DLD1 (cell line): ENCODE measurements at regions not wholly inside any gene's neighbourhood (a gene's known extent, or its start where the extent isn't known, plus 50 kb on each side); places are given as distances from the start of the nearest gene placed in this dataset.

Source experiments
- in situ Hi-C: cut with HindIII; loops from 2 replicates; pipeline ENCODE4 v1.10.0; 2017; ENCODE audit warnings: low sequenced_read_pairs

GRCh38 chr2:21427606-21428005 lies 303.8 kb downstream of the TDRD15 start:
- in situ Hi-C loops, result no loop called here

GRCh38 chr2:21428754-21429153 lies 305.0 kb downstream of the TDRD15 start:
- in situ Hi-C loops, result no loop called here

DNA sequence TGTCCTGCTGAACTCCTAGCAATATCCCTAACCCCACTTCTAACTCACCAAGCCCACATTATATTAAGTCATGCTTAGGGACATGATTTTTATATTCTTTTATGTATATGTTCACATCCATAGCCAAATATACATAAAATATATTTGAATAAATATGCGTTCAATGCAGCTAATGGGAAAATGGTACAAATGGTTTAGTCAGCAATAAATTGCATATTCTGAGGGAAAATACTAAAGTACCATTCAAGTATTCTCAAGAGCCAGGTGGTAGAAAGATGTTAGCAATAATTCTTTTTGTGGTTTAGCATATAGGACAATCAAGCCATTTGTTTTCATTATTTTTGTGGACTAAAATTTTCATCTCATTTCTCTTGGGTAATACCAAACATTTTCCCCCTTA lies 306.0 kb downstream of the TDRD15 start:
- in situ Hi-C loops, result no loop called here

- in situ Hi-C loops, result no loop called here
Measured at GRCh38 chr2:21431078-21431477, 307.3 kb downstream of the TDRD15 start.

DNA sequence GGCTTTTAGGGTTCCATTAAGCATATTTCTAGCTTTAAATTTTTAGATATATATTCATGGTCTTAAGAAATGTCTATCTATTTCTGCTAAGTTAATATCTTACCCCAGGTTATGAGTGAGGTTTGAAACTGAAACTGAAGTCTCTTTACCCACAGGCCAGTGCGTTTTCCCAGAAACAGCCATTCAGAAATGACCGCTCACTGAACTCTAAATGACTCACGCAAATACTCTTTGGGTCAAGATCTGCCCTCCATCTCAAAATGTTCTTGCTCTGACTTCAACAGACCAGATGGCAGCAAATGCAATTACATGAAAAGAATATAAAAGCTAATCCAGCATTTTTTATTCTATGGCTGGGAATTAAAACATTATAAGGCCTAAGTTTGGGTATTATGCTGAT lies 315.2 kb downstream of the TDRD15 start:
- in situ Hi-C loops, result no loop called here

- in situ Hi-C loops, result no loop called here
Measured at GRCh38 chr2:21441442-21441841, 317.7 kb downstream of the TDRD15 start.

DNA sequence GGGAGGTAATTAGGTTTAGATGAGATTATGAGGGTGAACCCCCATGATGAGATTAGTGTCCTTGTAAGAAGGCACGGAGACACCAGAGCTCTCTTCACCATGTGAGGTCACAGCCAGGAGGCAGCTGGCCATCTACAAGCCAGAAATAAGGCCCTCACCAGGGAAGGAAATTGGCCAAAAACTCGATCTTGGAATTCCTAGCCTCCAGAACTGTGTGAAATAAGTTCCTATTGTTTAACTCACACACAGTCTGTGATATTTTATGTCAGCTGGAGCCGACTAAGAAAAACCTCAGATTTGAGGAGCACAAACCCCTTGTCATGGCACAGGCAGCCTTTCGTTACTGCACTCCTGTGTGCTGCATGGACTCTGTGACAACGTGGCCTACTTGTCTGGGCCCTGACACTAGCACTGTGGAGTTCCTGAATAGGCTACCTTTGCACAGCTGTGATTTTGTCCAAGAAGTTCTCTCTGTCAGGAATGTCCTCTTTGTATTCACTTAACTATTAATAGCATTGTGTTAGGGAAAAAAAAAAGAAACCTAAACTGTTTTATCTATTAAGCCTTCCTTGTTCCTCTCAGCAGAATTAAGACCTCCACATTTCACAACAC lies 319.8 kb downstream of the TDRD15 start:
- in situ Hi-C loops, result no loop called here

DNA sequence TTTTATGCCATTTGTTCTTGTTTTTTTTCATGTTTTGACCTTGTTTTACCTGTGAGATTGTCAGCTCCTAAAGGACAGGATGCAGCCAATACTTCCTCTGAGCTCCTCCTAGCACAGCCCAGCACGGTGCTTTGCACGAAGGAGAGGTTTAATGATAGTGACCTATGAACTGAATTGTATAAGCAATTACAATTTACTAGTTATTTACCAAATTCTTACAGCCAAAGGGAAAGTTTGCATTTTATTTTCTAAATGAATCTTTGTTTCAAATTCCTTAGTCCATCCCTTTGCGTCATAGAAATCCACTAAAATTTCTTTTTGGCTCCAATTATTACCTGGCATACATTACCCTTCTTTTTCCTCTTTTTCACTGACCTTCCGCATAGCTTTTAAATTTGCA lies 326.1 kb downstream of the TDRD15 start:
- in situ Hi-C loops, result no loop called here

DNA sequence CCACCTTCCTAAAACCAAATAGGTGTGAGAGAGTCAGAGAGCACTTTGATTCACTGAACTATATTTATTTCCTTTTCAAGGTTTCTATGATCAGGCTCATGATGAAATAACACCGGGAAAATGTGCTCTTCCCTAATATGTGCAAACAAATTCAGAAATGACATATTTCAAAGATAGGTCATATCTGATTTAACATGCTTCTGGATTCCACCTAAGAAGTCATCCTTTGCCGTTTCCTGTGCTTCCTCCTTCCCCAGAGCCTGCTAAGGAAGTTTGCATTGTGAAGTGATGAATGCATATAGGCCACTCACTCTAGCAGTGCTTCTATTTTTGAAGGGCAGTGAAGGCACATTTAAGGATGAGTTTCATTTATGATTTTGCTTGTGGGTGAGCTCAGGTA lies 327.6 kb downstream of the TDRD15 start:
- in situ Hi-C loops, result no loop called here

GRCh38 chr2:21452263-21452662 lies 328.5 kb downstream of the TDRD15 start:
- in situ Hi-C loops, result no loop called here

GRCh38 chr2:21452678-21453077 lies 328.9 kb downstream of the TDRD15 start:
- in situ Hi-C loops, result no loop called here

- in situ Hi-C loops, result no loop called here
Measured at GRCh38 chr2:21453723-21454450, 330.1 kb downstream of the TDRD15 start.

GRCh38 chr2:21454839-21455238 lies 331.1 kb downstream of the TDRD15 start:
- in situ Hi-C loops, result no loop called here

DNA sequence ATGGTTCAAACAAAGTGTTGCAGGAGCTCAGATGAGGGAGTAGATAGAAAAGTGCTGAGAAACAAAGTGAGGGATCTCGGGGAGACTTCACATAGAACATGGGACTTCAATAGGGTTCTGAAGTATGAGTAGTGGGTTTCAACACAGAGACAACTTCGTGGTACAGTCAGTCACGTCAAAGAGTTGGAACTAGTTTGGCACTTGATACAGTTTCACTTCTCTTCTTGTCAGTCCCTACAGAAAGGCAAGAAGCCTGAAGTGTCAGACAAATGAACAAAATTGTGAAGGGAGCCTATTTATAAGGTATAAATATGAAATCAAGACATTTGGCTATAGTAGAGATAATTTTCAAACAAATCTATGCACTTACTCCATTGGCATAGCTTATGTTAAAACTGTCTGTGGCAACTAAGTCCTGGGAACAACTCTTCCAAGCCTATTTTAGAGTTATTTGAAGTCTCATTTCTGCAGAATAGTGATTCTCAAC lies 338.0 kb downstream of the TDRD15 start:
- in situ Hi-C loops, result no loop called here

GRCh38 chr2:21466341-21466927 lies 342.7 kb downstream of the TDRD15 start:
- in situ Hi-C loops, result no loop called here

DNA sequence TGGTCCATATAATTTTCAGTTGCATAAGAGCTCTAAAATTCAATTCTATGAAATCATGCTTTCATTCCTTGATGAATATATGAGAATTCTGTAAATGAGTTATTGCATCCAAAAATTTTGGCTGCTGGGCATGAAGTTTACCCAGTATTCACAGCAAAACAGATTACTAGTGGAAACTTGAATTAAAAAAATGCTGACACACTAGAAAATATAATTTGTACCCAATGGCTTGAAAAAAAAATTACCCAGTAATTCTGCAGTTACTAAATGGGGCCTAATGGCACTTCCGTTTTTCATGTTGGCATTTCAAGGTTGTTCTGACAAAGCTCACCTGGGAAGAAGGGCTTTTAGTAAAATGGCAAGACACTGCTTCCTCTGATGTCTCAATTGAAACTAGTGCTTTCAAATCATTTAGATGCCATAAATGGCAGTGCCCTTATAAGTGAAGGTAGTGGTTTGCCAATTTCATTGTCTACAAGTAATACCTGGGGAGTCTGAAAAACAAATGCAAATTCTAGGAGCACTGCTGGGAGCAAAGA lies 343.6 kb downstream of the TDRD15 start:
- in situ Hi-C loops, result no loop called here

DNA sequence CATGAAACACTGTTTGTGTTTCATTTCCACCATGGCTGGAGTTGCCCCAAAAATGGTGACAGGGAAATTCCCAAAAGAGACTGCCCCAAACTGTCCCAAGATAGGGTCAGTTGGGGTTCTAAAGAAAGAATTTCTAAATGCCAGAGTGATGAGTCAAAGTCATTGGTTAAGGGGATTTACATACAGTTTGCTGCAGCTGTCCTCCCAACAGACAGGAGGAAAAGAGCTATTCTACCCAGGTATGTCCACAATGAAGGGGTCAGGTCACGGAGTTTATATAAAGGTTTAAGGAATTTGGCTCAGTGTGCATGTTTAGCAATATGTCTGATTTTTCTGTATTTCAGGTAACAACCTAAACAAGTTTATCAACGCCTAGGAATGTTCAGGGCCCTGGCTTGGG lies 344.1 kb downstream of the TDRD15 start:
- in situ Hi-C loops, result no loop called here

DNA sequence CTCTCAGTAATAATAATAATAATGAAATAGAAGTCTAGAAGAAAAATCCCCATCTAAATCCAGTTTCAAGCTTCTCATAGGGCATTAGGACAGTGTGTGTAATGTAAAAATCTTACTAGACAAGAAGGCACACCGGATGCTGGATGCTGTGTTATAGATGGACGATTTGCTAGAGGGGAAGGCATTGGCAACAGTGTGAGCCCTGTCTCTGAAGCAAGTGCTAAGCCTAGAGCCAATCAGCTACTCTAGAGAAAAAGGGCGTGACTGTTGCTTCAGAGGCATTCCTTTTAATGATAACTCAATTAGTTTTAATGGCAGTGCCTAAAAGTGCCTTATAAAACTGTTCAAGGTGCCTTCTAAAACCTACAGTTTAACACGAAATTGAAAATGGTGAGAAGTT lies 344.9 kb downstream of the TDRD15 start:
- in situ Hi-C loops, result no loop called here

DNA sequence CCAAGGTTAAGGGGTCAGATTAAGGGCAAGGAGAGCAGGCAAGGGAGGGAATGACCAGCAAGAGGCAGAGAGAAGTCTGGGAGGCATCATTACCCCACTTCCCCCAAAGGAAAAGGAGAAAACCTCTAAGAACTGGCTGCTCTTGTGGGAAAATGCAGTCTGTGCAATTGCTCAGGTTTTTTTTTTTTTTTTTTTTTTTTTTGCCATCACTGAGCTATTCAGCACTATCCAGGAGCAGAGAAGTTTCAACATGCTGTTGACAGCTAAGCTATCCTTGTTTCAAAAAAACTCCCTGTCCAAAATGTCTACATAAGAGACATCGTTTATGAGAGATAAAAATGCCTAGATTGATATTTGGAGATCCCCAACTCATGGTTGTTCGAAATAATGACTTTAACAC lies 345.4 kb downstream of the TDRD15 start:
- in situ Hi-C loops, result no loop called here

DNA sequence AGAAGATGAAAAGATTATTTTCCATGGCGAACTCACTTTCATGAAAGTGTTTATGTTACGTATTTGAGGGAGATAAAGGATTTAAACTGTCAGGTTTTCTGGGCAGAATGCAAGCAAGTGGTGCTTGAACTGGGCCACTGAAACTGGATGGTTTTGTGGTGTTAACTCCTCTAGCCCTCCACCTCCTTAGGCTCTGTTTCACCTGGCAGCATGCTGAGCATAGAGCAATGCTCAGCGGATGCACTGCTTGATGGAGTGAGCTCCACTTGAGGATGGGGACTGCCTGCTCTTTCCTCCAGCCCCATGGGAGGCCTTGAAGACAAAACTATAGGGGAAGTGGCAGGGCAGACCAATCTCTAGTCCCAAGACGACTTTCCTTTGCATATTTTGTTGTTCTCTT lies 345.8 kb downstream of the TDRD15 start:
- in situ Hi-C loops, result no loop called here

DNA sequence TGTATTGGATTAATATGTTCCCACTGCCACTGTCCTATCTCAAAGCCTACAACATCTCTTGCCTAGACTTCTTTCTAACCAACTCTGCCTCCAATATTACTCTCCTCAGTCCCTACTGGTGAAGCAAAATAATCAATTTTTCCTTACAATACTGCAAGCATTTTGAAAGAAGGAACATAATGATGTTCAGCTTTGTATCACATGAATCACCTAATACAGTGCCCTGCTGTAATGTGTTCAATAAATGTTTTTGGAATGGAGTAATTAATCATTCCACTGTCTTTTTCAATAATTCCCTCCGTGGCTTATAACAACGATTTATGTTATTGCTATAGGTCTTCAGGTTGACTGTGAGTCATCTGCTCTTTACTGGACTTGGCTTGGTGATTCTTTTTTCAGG lies 356.4 kb downstream of the TDRD15 start:
- in situ Hi-C loops, result no loop called here

DNA sequence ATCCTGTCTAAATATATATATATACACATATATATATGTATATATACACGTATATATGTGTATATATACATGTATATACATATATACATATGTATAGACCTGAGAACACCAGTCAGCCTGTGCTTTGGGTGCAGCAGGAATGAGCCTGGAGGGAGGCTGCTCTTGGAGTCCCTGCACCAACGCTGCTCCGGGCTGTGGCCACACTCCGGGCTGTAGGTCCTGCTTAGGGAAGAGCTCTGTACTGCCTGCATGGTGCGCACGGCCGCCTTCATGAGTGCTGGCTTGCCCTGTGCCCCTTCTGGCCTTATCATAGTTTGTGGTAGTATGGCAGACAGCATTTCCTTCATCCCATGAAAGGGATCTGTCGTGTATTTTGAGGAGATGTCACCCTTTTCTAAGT lies 360.9 kb downstream of the TDRD15 start:
- in situ Hi-C loops, result no loop called here
